ENCODE measurements at regions not wholly inside any gene's neighbourhood (a gene's known extent, or its start where the extent isn't known, plus 50 kb on each side); places are given as distances from the start of the nearest gene placed in this dataset.
A peak's percentile ranks its signal among the peaks of the same experiment; 100 is the strongest.
"Not testable (repeated sequence)": the region's sequence is repeated elsewhere in the genome, so short reads cannot be mapped to it uniquely, and the experiment has no call there.

GRCh38 chr6:92109256-92109655 is 1310.1 kb downstream of the EPHA7 start:
- no peak for ATAC-seq
- H3K27ac Mint-ChIP-seq = no peak overlapping the region

GRCh38 chr6:92086750-92087149 is 1332.6 kb downstream of the EPHA7 start:
- no peak for ATAC-seq
- no peak overlapping the region for H3K4me3 Mint-ChIP-seq

More at GRCh38 chr6:92109256-92109655, 1310.1 kb downstream of the EPHA7 start:
- no peak overlapping the region for H3K4me3 Mint-ChIP-seq
- H3K27me3 Mint-ChIP-seq = no peaks in the 10 kb centered on the region
- peaks cover 6% of the 10 kb centered on the region for H3K9me3 Mint-ChIP-seq
- no peaks in the 10 kb centered on the region for H3K4me1 Mint-ChIP-seq
- H3K36me3 Mint-ChIP-seq = no peaks in the 10 kb centered on the region

GRCh38 chr6:92083914-92084313 is 1335.4 kb downstream of the EPHA7 start:
- H3K9me3 Mint-ChIP-seq = peaks cover 27% of the 10 kb centered on the region
- not testable (repeated sequence) for ATAC-seq, H3K36me3 Mint-ChIP-seq, H3K27me3 Mint-ChIP-seq, H3K27ac Mint-ChIP-seq, H3K4me1 Mint-ChIP-seq, H3K4me3 Mint-ChIP-seq

More at GRCh38 chr6:92086750-92087149, 1332.6 kb downstream of the EPHA7 start:
- no peaks in the 10 kb centered on the region for H3K36me3 Mint-ChIP-seq
- H3K27me3 Mint-ChIP-seq = no peaks in the 10 kb centered on the region
- H3K4me1 Mint-ChIP-seq = no peaks in the 10 kb centered on the region
- peaks cover 13% of the 10 kb centered on the region for H3K9me3 Mint-ChIP-seq
- no peak overlapping the region for H3K27ac Mint-ChIP-seq

- ATAC-seq = no peak
- Mint-ChIP-seq H3K4me1 (no peaks in the 10 kb centered on the region), H3K4me3 (no peak overlapping the region), H3K9me3 (no peaks in the 10 kb centered on the region), H3K36me3 (no peaks in the 10 kb centered on the region), H3K27ac (no peak overlapping the region), H3K27me3 (no peaks in the 10 kb centered on the region)
Measured at GRCh38 chr6:92072387-92072786, 1347.0 kb downstream of the EPHA7 start.

GRCh38 chr6:92069781-92070180 is 1349.6 kb downstream of the EPHA7 start:
- no peaks in the 10 kb centered on the region for H3K27me3 Mint-ChIP-seq
- no peaks in the 10 kb centered on the region for H3K4me1 Mint-ChIP-seq
- H3K9me3 Mint-ChIP-seq = no peaks in the 10 kb centered on the region
- no peaks in the 10 kb centered on the region for H3K36me3 Mint-ChIP-seq
- H3K4me3 Mint-ChIP-seq = no peak overlapping the region
- ATAC-seq = no peak
- no peak overlapping the region for H3K27ac Mint-ChIP-seq

- no peak overlapping the region for H3K4me3 Mint-ChIP-seq
- no peak for ATAC-seq
- no peak overlapping the region for H3K27ac Mint-ChIP-seq
- H3K27me3 Mint-ChIP-seq = no peaks in the 10 kb centered on the region
- no peaks in the 10 kb centered on the region for H3K9me3 Mint-ChIP-seq
- H3K36me3 Mint-ChIP-seq = no peaks in the 10 kb centered on the region
- no peaks in the 10 kb centered on the region for H3K4me1 Mint-ChIP-seq
Measured at GRCh38 chr6:92052513-92052912, 1366.8 kb downstream of the EPHA7 start.

- no peaks in the 10 kb centered on the region for H3K36me3 Mint-ChIP-seq
- H3K27ac Mint-ChIP-seq = no peak overlapping the region
- no peaks in the 10 kb centered on the region for H3K27me3 Mint-ChIP-seq
- H3K4me3 Mint-ChIP-seq = no peak overlapping the region
- no peak for ATAC-seq
- no peaks in the 10 kb centered on the region for H3K4me1 Mint-ChIP-seq
- no peaks in the 10 kb centered on the region for H3K9me3 Mint-ChIP-seq
Measured at GRCh38 chr6:92050216-92050615, 1369.1 kb downstream of the EPHA7 start.

GRCh38 chr6:92047860-92048259 is 1371.5 kb downstream of the EPHA7 start:
- no peaks in the 10 kb centered on the region for H3K27me3 Mint-ChIP-seq
- no peaks in the 10 kb centered on the region for H3K36me3 Mint-ChIP-seq
- H3K4me1 Mint-ChIP-seq = no peaks in the 10 kb centered on the region
- no peaks in the 10 kb centered on the region for H3K9me3 Mint-ChIP-seq
- H3K27ac Mint-ChIP-seq = no peak overlapping the region
- H3K4me3 Mint-ChIP-seq = no peak overlapping the region
- ATAC-seq = no peak

- H3K27ac Mint-ChIP-seq = no peak overlapping the region
- H3K36me3 Mint-ChIP-seq = no peaks in the 10 kb centered on the region
- ATAC-seq = no peak
- H3K4me1 Mint-ChIP-seq = no peaks in the 10 kb centered on the region
- H3K27me3 Mint-ChIP-seq = no peaks in the 10 kb centered on the region
- no peaks in the 10 kb centered on the region for H3K9me3 Mint-ChIP-seq
- no peak overlapping the region for H3K4me3 Mint-ChIP-seq
Measured at GRCh38 chr6:92047152-92047850, 1372.1 kb downstream of the EPHA7 start.

- no peaks in the 10 kb centered on the region for H3K27me3 Mint-ChIP-seq
- H3K4me1 Mint-ChIP-seq = no peaks in the 10 kb centered on the region
- no peak overlapping the region for H3K4me3 Mint-ChIP-seq
- no peak for ATAC-seq
- H3K36me3 Mint-ChIP-seq = no peaks in the 10 kb centered on the region
- no peak overlapping the region for H3K27ac Mint-ChIP-seq
- no peaks in the 10 kb centered on the region for H3K9me3 Mint-ChIP-seq
Measured at GRCh38 chr6:92044312-92044711, 1375.0 kb downstream of the EPHA7 start.

- Mint-ChIP-seq H3K4me1 (no peaks in the 10 kb centered on the region), H3K9me3 (no peaks in the 10 kb centered on the region), H3K4me3 (no peak overlapping the region), H3K27me3 (no peaks in the 10 kb centered on the region), H3K27ac (no peak overlapping the region), H3K36me3 (no peaks in the 10 kb centered on the region)
- ATAC-seq = no peak
Measured at GRCh38 chr6:92043777-92044176, 1375.6 kb downstream of the EPHA7 start.

GRCh38 chr6:92026878-92027277 is 1392.5 kb downstream of the EPHA7 start:
- H3K4me3 Mint-ChIP-seq = no peak overlapping the region
- ATAC-seq = no peak
- no peaks in the 10 kb centered on the region for H3K36me3 Mint-ChIP-seq
- H3K4me1 Mint-ChIP-seq = no peaks in the 10 kb centered on the region
- no peaks in the 10 kb centered on the region for H3K9me3 Mint-ChIP-seq
- H3K27me3 Mint-ChIP-seq = no peaks in the 10 kb centered on the region
- H3K27ac Mint-ChIP-seq = no peak overlapping the region

GRCh38 chr6:92024881-92025280 is 1394.5 kb downstream of the EPHA7 start:
- Mint-ChIP-seq H3K4me3 (no peak overlapping the region), H3K27ac (no peak overlapping the region), H3K9me3 (no peaks in the 10 kb centered on the region), H3K36me3 (no peaks in the 10 kb centered on the region), H3K4me1 (no peaks in the 10 kb centered on the region), H3K27me3 (no peaks in the 10 kb centered on the region)
- ATAC-seq = no peak

- no peaks in the 10 kb centered on the region for H3K27me3 Mint-ChIP-seq
- H3K4me1 Mint-ChIP-seq = no peaks in the 10 kb centered on the region
- ATAC-seq = no peak
- no peaks in the 10 kb centered on the region for H3K36me3 Mint-ChIP-seq
- H3K4me3 Mint-ChIP-seq = no peak overlapping the region
- no peak overlapping the region for H3K27ac Mint-ChIP-seq
- H3K9me3 Mint-ChIP-seq = no peaks in the 10 kb centered on the region
Measured at GRCh38 chr6:92024110-92024509, 1395.2 kb downstream of the EPHA7 start.

- Mint-ChIP-seq H3K9me3 (no peaks in the 10 kb centered on the region), H3K4me3 (no peak overlapping the region), H3K27ac (no peak overlapping the region), H3K27me3 (no peaks in the 10 kb centered on the region), H3K36me3 (no peaks in the 10 kb centered on the region), H3K4me1 (no peaks in the 10 kb centered on the region)
- no peak for ATAC-seq
Measured at GRCh38 chr6:92023410-92023966, 1395.9 kb downstream of the EPHA7 start.

GRCh38 chr6:92011681-92012245 is 1407.6 kb downstream of the EPHA7 start:
- Mint-ChIP-seq H3K36me3 (no peaks in the 10 kb centered on the region), H3K4me1 (no peaks in the 10 kb centered on the region), H3K27me3 (no peaks in the 10 kb centered on the region), H3K9me3 (peaks cover 8% of the 10 kb centered on the region), H3K27ac (no peak overlapping the region), H3K4me3 (no peak overlapping the region)
- ATAC-seq = peak; percentile 36
